Stomach (tissue), 8 donors: ENCODE measurements at regions not wholly inside any gene's neighbourhood (a gene's known extent, or its start where the extent isn't known, plus 50 kb on each side); places are given as distances from the start of the nearest gene placed in this dataset.

ENCODE experiments used
- DNase-seq, 2 donors: peaks; one replicate each; pipeline versions ENCODE4 v3.0.0 to v3.0.0-alpha.2; 2013 to 2019
- H3K27ac ChIP-seq, 5 donors: fragments of 200-600 bp in 4 of 5; sonication (generic) in 4 of 5; one replicate each; pipeline ENCODE4 v1.5.1; 2013 to 2019; ENCODE audit warnings: mild to moderate bottlenecking in 1 of 5, moderate library complexity in 1 of 5
- H3K27me3 ChIP-seq, 3 donors: fragments of 200-600 bp; sonication (generic); one replicate each; pipeline ENCODE4 v1.5.1; 2017 to 2019; ENCODE audit warnings: mixed run types in 1 of 3
- H3K36me3 ChIP-seq, 4 donors: fragments of 200-600 bp; sonication (generic); 1 replicate in 3 of 4; 2 replicates in 1 of 4; pipeline ENCODE4 v1.5.1; 2016 to 2019
- H3K4me1 ChIP-seq, 4 donors: fragments of 200-600 bp; sonication (generic); one replicate each; pipeline ENCODE4 v1.5.1; 2016 to 2019
- H3K4me3 ChIP-seq, 4 donors: fragments of 200-600 bp; sonication (generic) in 3 of 4; one replicate each; pipeline ENCODE4 v1.5.1; 2016 to 2019; ENCODE audit warnings: mild to moderate bottlenecking in 1 of 4
- H3K9me3 ChIP-seq, 4 donors: fragments of 200-600 bp; sonication (generic); one replicate each; pipeline ENCODE4 v1.5.1; 2016 to 2019
- CTCF ChIP-seq, 7 experiments: fragments of 450-650 bp in 4 of 7; fragments of 200-600 bp in 3 of 7; sonication (generic) in 3 of 7; IDR thresholded peaks; one replicate each; pipeline ENCODE4 v1.5.1; 2016 to 2019; ENCODE audit warnings: antibody characterized with exemption in 7 of 7, control low read depth in 2 of 7, mild to moderate bottlenecking in 1 of 7
- EP300 ChIP-seq: sonication (generic); formaldehyde crosslinking; IDR thresholded peaks from one replicate; pipeline ENCODE4 v1.6.1; 2017; ENCODE audit warnings: antibody characterized with exemption
- POLR2A ChIP-seq, 4 donors: fragments of 450-650 bp; IDR thresholded peaks; one replicate each; pipeline ENCODE4 v1.6.1; 2016; ENCODE audit warnings: antibody characterized with exemption in 4 of 4, control low read depth in 2 of 4, mild to moderate bottlenecking in 1 of 4, moderate library complexity in 1 of 4
- POLR2AphosphoS5 ChIP-seq, 3 donors: sonication (generic); formaldehyde crosslinking; IDR thresholded peaks; one replicate each; pipeline ENCODE4 v1.6.1; 2016; ENCODE audit warnings: antibody characterized with exemption in 3 of 3
- WGBS, 5 donors: extraction: QIAGEN DNeasy Blood & Tissue Kit in 3 of 5; methylation state at CpG; one replicate each; pipeline versions ENCODE4 v1.1.5 to v1.1.7; 2013 to 2018; 5-methylcytosine and 5-hydroxymethylcytosine counted together
- intact Hi-C: fragments of 100-400 bp; cut with DNase I; formaldehyde crosslinking; loops from one replicate; pipeline ENCODE4 v1.15.1; 2023; ENCODE audit warnings: low total_unique reads
- donor health status: healthy with polysubstance abuse.
- donor health status: Bipolar disorder and iron deficiency.
- donor health status: healthy.

GRCh38 chr5:162484095-162484494 is 416.5 kb downstream of the GABRG2 start:
- no peaks in the 10 kb centered on the region for H3K36me3 ChIP-seq
- no peak overlapping the region for H3K4me3 ChIP-seq
- H3K4me1 ChIP-seq, result no peaks in the 10 kb centered on the region
- 89 to 94% (median 94%) methylated on average over 6 of the region's 6 CpGs for WGBS, 5 donors
- no peak overlapping the region for H3K27ac ChIP-seq
- no peaks in the 10 kb centered on the region for H3K9me3 ChIP-seq
- H3K27me3 ChIP-seq, result no peaks in the 10 kb centered on the region
- intact Hi-C loops, result no loop called here
- no peak for TF ChIP-seq POLR2AphosphoS5 (IDR thresholded peaks at IDR 0.05)
- no peak for TF ChIP-seq EP300
- no peak for TF ChIP-seq CTCF (IDR thresholded peaks at IDR 0.05)
- no peak for TF ChIP-seq POLR2A (IDR thresholded peaks at IDR 0.05)
- no peak for DNase-seq

- no peaks in the 10 kb centered on the region for H3K27me3 ChIP-seq
- TF ChIP-seq CTCF (IDR thresholded peaks at IDR 0.05), result no peak
- no peak for TF ChIP-seq POLR2AphosphoS5 (IDR thresholded peaks at IDR 0.05)
- intact Hi-C loops, result no loop called here
- H3K9me3 ChIP-seq, result no peaks in the 10 kb centered on the region
- H3K27ac ChIP-seq, result no peak overlapping the region
- H3K4me1 ChIP-seq, result no peaks in the 10 kb centered on the region
- no peak for DNase-seq
- no peaks in the 10 kb centered on the region for H3K36me3 ChIP-seq
- no peak overlapping the region for H3K4me3 ChIP-seq
- WGBS, 5 donors, result 70 to 85% (median 82%) methylated on average over 5 of the region's 5 CpGs
Measured at GRCh38 chr5:162484986-162485385, 417.4 kb downstream of the GABRG2 start.

GRCh38 chr5:162485666-162486292 is 418.2 kb downstream of the GABRG2 start:
- Histone ChIP-seq H3K4me1 (no peaks in the 10 kb centered on the region), H3K36me3 (no peaks in the 10 kb centered on the region), H3K9me3 (no peaks in the 10 kb centered on the region), H3K4me3 (no peak overlapping the region), H3K27me3 (no peaks in the 10 kb centered on the region), H3K27ac (no peak overlapping the region)
- intact Hi-C loops, result no loop called here
- TF ChIP-seq EP300 (no peak), CTCF (IDR thresholded peaks at IDR 0.05) (no peak), POLR2A (IDR thresholded peaks at IDR 0.05) (no peak), POLR2AphosphoS5 (IDR thresholded peaks at IDR 0.05) (no peak)
- DNase-seq, result no peak
- 43 to 59% (median 49%) methylated on average over 8 of the region's 8 CpGs for WGBS, 5 donors

GRCh38 chr5:162487528-162488525 is 420.3 kb downstream of the GABRG2 start:
- DNase-seq, result no peak
- H3K9me3 ChIP-seq, result no peaks in the 10 kb centered on the region
- intact Hi-C loops, result no loop called here
- TF ChIP-seq POLR2A (IDR thresholded peaks at IDR 0.05) (no peak), CTCF (IDR thresholded peaks at IDR 0.05) (no peak), EP300 (no peak), POLR2AphosphoS5 (IDR thresholded peaks at IDR 0.05) (no peak)
- no peaks in the 10 kb centered on the region for H3K36me3 ChIP-seq
- H3K27ac ChIP-seq, result no peak overlapping the region
- no peak overlapping the region for H3K4me3 ChIP-seq
- no peaks in the 10 kb centered on the region for H3K27me3 ChIP-seq
- WGBS, 5 donors, result 56 to 78% (median 70%) methylated on average over 7 of the region's 7 CpGs
- no peaks in the 10 kb centered on the region for H3K4me1 ChIP-seq
